Progenitor cell of endocrine pancreas (in vitro differentiated cells): ENCODE measurements at regions not wholly inside any gene's neighbourhood (a gene's known extent, or its start where the extent isn't known, plus 50 kb on each side); places are given as distances from the start of the nearest gene placed in this dataset.

ENCODE experiments used
- DNase-seq: peaks from one replicate; pipeline ENCODE4 v3.0.0; 2021; ENCODE audit warnings: low spot score; ENCODE audit not compliant: unreplicated experiment
- H3K27ac Mint-ChIP-seq: 2 replicates; pipeline ENCODE4 v1.8.0; 2021; ENCODE audit warnings: mild to moderate bottlenecking, moderate library complexity, mixed read lengths
- H3K27me3 Mint-ChIP-seq: 2 replicates; pipeline ENCODE4 v1.8.0; 2021; ENCODE audit warnings: mixed read lengths
- H3K36me3 Mint-ChIP-seq: 2 replicates; pipeline ENCODE4 v1.8.0; 2022; ENCODE audit warnings: mixed read lengths; ENCODE audit not compliant: insufficient read depth
- H3K4me1 Mint-ChIP-seq: 2 replicates; pipeline ENCODE4 v1.8.0; 2021; ENCODE audit warnings: low read depth, mixed read lengths
- H3K4me3 Mint-ChIP-seq: 2 replicates; pipeline ENCODE4 v1.8.0; 2021; ENCODE audit warnings: low read depth, mild to moderate bottlenecking, moderate library complexity, mixed read lengths
- H3K9me3 Mint-ChIP-seq: 2 replicates; pipeline ENCODE4 v1.8.0; 2021; ENCODE audit warnings: low read depth, mixed read lengths
- TF ChIP-seq, protein P1 (sequence below): fragments of 200-600 bp; sonication (generic); IDR thresholded peaks from one replicate; pipeline ENCODE4 v1.5.0; 2021; ENCODE audit warnings: antibody characterized with exemption, mild to moderate bottlenecking; ENCODE audit not compliant: unreplicated experiment

DNA sequence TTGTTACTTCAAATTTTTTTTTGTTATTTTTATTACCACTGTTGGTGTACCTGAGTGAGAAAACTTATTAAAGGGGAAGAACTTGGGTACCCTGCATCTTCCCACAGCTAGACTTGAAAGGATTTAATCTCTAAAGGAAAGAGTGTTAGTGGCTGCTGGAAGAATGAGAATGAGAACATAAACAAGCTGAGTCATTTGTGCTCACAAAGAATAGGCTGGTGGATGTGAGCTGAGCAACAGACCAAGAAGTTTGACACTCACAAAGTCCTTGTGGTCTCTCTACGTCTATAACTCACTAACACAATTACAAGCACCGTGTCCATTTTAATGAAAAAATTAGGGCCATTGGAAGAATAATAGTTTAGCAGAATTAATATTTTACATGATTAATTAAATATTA lies 217.6 kb upstream of the ANO5 start:
- H3K27me3 Mint-ChIP-seq: no peaks in the 10 kb centered on the region
- no peak for DNase-seq
- no peaks in the 10 kb centered on the region for H3K9me3 Mint-ChIP-seq
- H3K4me1 Mint-ChIP-seq: no peaks in the 10 kb centered on the region
- H3K4me3 Mint-ChIP-seq: no peak overlapping the region
- no peaks in the 10 kb centered on the region for H3K36me3 Mint-ChIP-seq
- TF ChIP-seq, protein P1, sequence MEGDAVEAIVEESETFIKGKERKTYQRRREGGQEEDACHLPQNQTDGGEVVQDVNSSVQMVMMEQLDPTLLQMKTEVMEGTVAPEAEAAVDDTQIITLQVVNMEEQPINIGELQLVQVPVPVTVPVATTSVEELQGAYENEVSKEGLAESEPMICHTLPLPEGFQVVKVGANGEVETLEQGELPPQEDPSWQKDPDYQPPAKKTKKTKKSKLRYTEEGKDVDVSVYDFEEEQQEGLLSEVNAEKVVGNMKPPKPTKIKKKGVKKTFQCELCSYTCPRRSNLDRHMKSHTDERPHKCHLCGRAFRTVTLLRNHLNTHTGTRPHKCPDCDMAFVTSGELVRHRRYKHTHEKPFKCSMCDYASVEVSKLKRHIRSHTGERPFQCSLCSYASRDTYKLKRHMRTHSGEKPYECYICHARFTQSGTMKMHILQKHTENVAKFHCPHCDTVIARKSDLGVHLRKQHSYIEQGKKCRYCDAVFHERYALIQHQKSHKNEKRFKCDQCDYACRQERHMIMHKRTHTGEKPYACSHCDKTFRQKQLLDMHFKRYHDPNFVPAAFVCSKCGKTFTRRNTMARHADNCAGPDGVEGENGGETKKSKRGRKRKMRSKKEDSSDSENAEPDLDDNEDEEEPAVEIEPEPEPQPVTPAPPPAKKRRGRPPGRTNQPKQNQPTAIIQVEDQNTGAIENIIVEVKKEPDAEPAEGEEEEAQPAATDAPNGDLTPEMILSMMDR: no peak
- H3K27ac Mint-ChIP-seq: no peak overlapping the region

DNA sequence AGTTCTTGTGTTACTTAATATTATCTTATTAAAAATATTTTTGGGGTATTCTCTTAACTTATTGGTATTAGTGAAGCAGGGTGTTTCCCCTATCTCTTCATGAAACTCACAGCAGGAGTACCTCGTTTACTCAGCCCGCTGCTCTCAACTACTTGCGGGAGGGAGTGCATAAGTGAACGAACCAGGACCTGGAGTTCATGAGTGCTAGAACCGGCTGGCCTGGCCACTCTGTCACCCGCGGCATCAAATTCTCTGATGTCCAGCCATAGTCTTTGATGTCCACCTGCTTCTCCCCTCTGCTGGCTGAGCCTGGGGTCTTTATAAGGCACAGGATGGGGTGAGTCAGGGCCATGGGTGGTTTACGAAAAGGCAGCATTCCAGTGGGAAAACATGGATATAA lies 216.7 kb upstream of the ANO5 start:
- H3K36me3 Mint-ChIP-seq: no peaks in the 10 kb centered on the region
- no peaks in the 10 kb centered on the region for H3K9me3 Mint-ChIP-seq
- no peak overlapping the region for H3K27ac Mint-ChIP-seq
- H3K4me3 Mint-ChIP-seq: no peak overlapping the region
- TF ChIP-seq, protein P1: no peak
- DNase-seq: no peak
- no peaks in the 10 kb centered on the region for H3K27me3 Mint-ChIP-seq
- H3K4me1 Mint-ChIP-seq: no peaks in the 10 kb centered on the region

DNA sequence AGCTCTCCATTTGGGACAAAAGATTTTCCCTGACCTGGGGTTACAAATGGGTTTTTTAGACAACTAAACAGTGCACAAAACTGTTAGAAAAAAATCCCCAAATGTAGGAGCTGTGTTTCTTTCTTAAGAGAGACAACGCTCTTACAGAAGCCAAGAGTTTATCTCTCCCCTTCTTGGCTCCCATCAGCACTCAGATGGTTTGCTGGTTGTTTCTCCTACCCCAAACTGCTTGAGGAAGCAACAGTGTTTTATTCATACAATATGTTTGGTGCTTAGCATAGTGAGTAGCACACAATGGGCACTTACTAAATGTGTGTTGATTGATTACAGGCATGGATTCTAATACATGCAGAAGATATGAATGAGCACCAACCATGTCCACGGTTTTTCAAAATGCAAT lies 209.5 kb upstream of the ANO5 start:
- TF ChIP-seq, protein P1: no peak
- Mint-ChIP-seq H3K9me3 (no peaks in the 10 kb centered on the region), H3K36me3 (no peaks in the 10 kb centered on the region), H3K4me1 (no peaks in the 10 kb centered on the region), H3K27me3 (no peaks in the 10 kb centered on the region), H3K27ac (no peak overlapping the region), H3K4me3 (no peak overlapping the region)
- DNase-seq: no peak

DNA sequence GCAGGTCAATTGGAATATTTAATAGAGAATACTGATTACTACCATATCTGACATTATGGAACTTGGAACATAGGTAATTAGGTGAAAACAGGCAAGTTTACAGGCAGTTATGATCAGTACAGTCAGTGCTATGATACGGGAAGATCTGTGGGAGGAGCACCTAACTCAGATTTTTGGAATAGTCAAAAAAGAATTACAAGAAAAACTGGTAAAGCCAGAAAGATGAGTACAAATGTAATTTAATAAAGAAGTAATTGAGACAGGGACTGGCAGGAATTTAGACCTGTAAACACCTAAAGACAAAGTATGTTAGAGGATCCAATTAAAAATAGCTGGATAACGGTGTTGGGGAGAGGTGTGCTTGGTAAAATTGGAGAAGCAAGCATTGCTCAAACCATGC lies 206.5 kb upstream of the ANO5 start:
- DNase-seq: no peak
- Mint-ChIP-seq H3K27ac (no peak overlapping the region), H3K27me3 (no peaks in the 10 kb centered on the region), H3K4me3 (no peak overlapping the region), H3K36me3 (no peaks in the 10 kb centered on the region), H3K9me3 (no peaks in the 10 kb centered on the region), H3K4me1 (no peaks in the 10 kb centered on the region)
- TF ChIP-seq, protein P1: no peak

DNA sequence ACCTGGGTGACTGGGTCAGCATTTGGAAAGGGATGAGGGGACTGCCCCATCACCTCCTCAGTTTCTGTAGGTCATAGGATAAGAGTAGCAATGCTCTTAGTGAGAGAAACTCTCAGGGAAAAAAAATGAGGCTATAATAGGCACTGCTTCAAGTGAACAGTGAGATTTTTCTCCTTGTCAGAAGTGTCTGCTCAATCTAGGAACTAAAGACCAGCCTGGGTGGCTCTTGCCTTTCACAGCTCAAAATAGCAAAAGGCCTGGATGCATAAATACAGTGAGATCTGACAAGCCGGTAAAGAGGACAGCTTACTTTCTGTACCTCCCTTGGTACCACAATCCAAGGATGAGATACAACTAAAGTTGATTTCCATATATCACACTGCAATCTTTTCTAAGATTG lies 205.6 kb upstream of the ANO5 start:
- no peaks in the 10 kb centered on the region for H3K27me3 Mint-ChIP-seq
- no peaks in the 10 kb centered on the region for H3K4me1 Mint-ChIP-seq
- DNase-seq: no peak
- no peaks in the 10 kb centered on the region for H3K9me3 Mint-ChIP-seq
- no peak overlapping the region for H3K27ac Mint-ChIP-seq
- H3K4me3 Mint-ChIP-seq: no peak overlapping the region
- TF ChIP-seq, protein P1: no peak
- no peaks in the 10 kb centered on the region for H3K36me3 Mint-ChIP-seq
